LNCAP (cell line): ENCODE measurements at regions not wholly inside any gene's neighbourhood (a gene's known extent, or its start where the extent isn't known, plus 50 kb on each side); places are given as distances from the start of the nearest gene placed in this dataset.

Experiments
- CTCF ChIP-seq: fragments of 450-650 bp; IDR thresholded peaks from 2 replicates; pipeline ENCODE4 v1.5.1; 2017; ENCODE audit warnings: mild to moderate bottlenecking

DNA sequence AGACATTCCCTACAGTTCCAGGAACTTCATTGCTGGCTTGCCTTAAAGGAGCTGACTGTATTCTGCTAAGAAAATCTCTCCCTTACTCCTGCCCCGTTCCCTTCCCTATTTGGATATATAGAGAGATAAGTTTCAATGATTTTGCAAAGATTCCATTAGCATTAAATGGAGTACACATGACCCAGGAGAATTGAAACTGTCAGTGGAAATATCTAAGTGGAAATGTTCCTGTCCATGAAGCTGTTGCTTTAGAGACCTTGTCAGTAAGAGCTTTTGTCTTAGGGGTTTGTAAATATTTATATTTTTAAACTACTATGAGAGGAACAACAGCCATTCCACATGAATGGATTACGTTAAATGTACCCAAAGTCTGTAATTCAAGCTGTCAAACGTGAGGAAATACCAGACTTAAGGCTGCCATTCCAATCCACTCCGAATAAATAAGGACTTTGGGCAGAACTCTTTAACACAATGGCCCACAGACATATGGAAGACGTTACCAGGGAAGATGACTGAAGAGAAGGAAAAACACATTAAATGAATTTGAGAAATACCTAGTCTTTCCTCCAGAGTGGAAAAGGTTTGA lies 387.1 kb upstream of the PAPPA start:
- TF ChIP-seq CTCF: no peak

DNA sequence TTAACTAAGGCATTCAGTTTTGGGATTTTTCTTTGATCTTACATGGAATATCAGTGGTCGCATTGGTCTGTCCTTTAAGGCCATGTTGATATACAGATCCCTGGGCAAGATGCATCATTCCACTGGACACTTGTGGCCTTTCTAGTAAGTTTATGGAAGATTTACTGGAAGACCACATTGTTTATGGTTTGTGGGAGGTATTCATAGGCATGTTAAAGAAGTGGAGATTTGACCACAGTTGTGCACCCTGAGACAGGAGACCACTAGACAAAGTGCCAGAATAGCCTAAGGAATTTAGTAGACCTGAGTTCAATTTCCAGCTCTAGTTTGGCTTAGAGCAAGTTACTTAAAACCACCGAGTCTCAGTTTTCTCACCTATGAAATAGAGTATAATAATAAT lies 383.1 kb upstream of the PAPPA start:
- no peak for TF ChIP-seq CTCF

DNA sequence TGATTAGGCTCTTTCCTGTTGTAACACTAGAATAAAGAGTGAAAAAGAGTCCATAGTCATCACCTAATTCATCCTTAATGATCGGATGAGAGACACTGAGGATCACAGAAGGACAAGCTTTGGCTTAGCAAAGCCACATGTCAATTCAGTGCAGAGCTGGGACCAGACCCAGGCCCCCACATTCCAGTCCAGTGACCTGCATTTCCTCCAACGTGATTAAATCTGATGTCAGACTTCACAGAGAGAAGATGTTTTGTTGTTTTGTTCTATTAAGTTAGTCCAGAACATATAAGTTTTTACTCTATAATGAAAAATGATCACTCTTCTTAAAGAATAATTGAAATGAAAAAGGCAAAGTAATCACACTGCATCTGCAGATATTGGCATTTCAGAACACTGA lies 377.9 kb upstream of the PAPPA start:
- TF ChIP-seq CTCF: no peak

DNA sequence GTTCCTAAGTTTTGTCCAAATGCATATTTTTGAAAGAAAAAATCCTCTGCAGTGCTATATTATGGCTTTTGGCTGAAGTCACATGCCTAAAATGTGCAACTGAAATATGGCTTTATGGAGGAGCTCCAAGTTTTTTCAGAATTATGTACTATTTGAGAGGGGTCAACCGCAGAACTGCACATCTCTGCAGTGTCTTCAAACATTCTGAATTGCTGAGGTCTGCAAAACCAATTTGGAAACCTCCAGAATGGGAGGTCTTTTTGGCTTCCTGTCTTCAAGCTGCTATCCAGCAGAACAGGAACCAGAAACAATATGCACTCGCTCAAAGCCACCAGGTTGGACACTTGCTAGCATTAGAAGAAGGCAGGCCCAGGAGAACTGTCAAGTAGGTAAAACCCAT lies 376.0 kb upstream of the PAPPA start:
- no peak for TF ChIP-seq CTCF

DNA sequence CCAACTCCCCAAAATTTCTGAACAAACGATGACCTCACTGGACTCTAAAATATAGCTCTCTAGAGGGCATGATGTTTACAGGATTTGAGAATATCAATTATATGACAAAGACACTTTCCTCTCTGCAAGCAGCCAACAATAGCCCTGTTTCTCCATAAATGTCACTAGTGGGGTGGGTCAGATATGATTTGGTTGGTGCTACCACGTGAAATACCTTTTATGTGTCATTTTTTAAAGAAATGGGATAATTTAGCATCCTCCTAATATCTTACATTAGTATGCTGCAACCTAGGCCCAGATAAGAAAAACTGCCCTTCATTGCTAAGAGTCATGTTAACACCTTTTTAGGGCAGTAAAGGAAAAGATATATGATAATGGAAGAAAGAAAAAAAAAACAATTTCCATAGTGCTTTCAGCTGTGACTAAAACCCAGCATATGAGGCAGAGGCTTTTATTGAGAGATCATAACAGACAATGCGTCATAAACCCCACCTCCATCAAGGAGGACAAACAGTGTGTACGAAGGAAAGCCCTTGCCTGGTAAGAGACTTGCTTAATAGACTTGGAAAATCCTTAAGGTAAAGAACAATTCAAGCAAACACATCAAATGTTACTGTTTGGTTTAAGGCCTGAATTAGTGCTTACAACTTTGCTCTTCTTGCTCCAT lies 372.4 kb upstream of the PAPPA start:
- no peak for TF ChIP-seq CTCF

DNA sequence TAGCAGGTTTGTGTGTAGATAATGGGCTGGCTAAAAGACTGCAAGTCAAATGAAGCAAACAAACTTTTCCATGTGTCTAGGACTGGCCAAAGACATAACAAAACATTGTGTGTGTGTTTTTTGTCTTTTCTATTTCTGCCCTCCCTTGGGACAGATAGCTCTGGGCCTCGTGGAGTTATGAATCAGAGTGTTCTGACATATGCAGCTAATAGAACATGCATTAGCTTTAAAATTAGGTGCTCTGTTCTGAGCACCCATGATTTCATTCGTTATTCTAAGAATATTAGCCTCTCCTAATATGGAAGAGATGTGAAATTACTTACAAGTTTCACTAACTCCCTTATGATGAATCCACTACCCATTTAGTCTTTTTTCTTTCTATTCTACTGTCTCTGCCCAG lies 367.3 kb upstream of the PAPPA start:
- no peak for TF ChIP-seq CTCF

GRCh38 chr9:115790520-115790919 lies 363.1 kb upstream of the PAPPA start:
- TF ChIP-seq CTCF: no peak
